ENCODE measurements at regions not wholly inside any gene's neighbourhood (a gene's known extent, or its start where the extent isn't known, plus 50 kb on each side); places are given as distances from the start of the nearest gene placed in this dataset.

DNA sequence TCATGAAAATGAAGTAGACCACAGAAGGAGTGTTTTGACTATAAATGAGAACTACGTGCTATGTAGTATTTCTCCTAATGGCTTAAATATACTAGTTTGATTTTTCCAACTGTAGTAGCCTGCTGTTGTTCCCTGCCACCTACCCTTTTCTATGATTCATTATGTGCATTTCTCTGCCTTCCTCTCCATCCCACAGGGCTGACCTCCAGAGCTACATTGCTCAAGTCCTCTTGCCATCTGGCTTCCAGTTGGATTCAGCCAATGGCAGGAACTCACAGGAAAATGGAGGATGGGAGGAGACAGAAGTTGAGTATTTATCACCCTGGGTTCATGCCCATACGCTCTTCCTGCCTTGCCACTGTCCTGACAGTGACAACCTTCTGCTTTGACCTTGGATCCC, 515.3 kb downstream of the SOX5 start:
- no peak overlapping the region for H3K4me3 ChIP-seq
- intact Hi-C loops (cut with DNase I) = no loop called here
- no peaks in the 10 kb centered on the region for H3K36me3 ChIP-seq
- no peak for TF ChIP-seq POLR2A (IDR thresholded peaks at IDR 0.05)
- TF ChIP-seq, protein P1, sequence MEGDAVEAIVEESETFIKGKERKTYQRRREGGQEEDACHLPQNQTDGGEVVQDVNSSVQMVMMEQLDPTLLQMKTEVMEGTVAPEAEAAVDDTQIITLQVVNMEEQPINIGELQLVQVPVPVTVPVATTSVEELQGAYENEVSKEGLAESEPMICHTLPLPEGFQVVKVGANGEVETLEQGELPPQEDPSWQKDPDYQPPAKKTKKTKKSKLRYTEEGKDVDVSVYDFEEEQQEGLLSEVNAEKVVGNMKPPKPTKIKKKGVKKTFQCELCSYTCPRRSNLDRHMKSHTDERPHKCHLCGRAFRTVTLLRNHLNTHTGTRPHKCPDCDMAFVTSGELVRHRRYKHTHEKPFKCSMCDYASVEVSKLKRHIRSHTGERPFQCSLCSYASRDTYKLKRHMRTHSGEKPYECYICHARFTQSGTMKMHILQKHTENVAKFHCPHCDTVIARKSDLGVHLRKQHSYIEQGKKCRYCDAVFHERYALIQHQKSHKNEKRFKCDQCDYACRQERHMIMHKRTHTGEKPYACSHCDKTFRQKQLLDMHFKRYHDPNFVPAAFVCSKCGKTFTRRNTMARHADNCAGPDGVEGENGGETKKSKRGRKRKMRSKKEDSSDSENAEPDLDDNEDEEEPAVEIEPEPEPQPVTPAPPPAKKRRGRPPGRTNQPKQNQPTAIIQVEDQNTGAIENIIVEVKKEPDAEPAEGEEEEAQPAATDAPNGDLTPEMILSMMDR (IDR thresholded peaks at IDR 0.05) = no peak
- H3K27ac ChIP-seq = no peak overlapping the region
- 70 to 81% methylated on average over 2 of the region's 2 CpGs for WGBS, 2 donors
- no peak for DNase-seq
- no peaks in the 10 kb centered on the region for H3K4me1 ChIP-seq
- H3K27me3 ChIP-seq = no peaks in the 10 kb centered on the region
- H3K9me3 ChIP-seq = no peaks in the 10 kb centered on the region

DNA sequence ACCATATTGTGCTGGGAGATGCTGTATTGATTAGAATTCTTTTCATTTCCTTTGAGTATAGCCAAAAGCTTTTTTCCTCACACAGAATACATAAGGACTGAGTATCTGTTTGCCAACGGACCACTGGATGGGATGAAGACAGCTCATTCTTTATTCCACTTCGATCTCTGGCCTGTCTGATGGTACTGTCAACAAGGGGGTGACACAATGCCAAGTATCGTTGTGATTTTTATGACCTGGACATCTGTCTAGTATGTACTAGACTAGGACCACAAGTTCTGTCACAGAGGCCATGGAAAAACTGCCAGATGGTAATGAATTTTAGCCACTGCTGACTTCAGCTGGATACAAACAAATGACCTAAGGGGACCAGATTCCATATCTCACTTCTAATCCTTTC, 502.7 kb downstream of the SOX5 start:
- intact Hi-C loops (cut with DNase I) = no loop called here
- no peak for TF ChIP-seq POLR2A (IDR thresholded peaks at IDR 0.05)
- Histone ChIP-seq H3K9me3 (no peaks in the 10 kb centered on the region), H3K27ac (no peak overlapping the region), H3K36me3 (no peaks in the 10 kb centered on the region), H3K4me1 (no peaks in the 10 kb centered on the region), H3K4me3 (no peak overlapping the region), H3K27me3 (no peaks in the 10 kb centered on the region)
- 45 to 54% methylated on average over 3 of the region's 3 CpGs for WGBS, 2 donors
- no peak for DNase-seq

DNA sequence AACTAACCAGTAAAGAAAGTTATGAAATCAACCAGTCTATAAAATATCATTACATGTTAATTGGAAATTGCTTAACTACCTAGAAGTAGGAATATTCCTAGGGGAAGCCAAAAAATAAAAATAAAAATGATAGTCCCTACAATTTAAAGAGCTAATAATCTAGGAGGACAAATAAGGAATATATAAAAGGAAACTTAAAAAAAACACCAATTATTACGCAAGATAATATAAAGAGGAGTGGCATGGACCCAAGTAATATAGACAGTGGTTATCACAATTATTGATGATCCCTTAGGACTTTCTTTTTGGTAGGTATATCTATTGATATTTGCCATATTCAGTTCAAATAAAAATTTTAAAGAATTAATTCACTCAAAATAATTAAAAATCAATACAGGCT, 498.7 kb downstream of the SOX5 start:
- no peak overlapping the region for H3K4me3 ChIP-seq
- H3K27me3 ChIP-seq = no peaks in the 10 kb centered on the region
- H3K27ac ChIP-seq = no peak overlapping the region
- intact Hi-C loops (cut with DNase I) = no loop called here
- H3K9me3 ChIP-seq = no peaks in the 10 kb centered on the region
- H3K36me3 ChIP-seq = no peaks in the 10 kb centered on the region
- TF ChIP-seq POLR2A (IDR thresholded peaks at IDR 0.05) = no peak
- TF ChIP-seq, protein P1 (IDR thresholded peaks at IDR 0.05) = no peak
- 86 to 89% methylated on average over 1 of the region's 1 CpG for WGBS, 2 donors
- DNase-seq = no peak
- H3K4me1 ChIP-seq = no peaks in the 10 kb centered on the region

DNA sequence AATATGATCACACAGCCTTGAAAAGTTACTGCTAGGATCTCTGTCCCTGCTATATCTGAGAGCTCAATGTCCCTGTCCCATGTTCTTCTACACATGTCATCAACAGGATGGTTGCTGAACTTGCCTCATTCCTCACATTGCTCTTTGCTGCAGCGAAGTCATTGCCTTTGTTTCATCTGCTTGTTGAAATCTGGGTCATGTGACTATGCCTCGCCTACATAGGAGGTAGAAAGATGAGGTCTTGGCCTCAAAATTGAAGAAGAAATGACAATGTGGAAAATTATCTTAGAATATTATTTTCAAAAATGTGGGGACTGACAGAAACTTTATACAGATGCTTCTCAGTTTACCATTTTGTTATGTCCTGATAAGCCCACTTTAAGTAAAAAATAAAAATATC, 494.2 kb downstream of the SOX5 start:
- no peaks in the 10 kb centered on the region for H3K27me3 ChIP-seq
- no peak overlapping the region for H3K27ac ChIP-seq
- no peak for DNase-seq
- intact Hi-C loops (cut with DNase I) = no loop called here
- WGBS, 2 donors = 54 to 76% methylated on average over 2 of the region's 2 CpGs
- no peak overlapping the region for H3K4me3 ChIP-seq
- H3K36me3 ChIP-seq = no peaks in the 10 kb centered on the region
- no peak for TF ChIP-seq POLR2A (IDR thresholded peaks at IDR 0.05)
- TF ChIP-seq, protein P1 (IDR thresholded peaks at IDR 0.05) = no peak
- H3K4me1 ChIP-seq = no peaks in the 10 kb centered on the region
- no peaks in the 10 kb centered on the region for H3K9me3 ChIP-seq

DNA sequence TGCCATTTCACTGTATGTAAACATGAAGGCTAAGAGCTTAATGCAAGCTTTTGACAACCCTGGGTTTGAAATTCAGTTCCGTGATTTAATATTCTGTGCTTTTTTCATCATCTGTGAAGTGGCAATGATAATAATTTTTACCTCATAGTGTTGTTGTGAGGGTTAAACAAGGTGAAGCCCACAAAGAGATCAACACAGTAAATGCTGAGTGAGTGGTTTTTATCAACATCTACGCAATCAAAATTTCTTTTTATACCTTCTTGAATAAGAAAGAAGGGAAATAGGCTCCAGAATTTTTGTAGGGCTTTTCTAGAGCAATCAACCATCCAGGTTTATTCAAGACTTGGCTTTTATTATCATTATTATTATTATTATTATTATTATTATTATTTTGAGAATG, 490.8 kb downstream of the SOX5 start:
- Histone ChIP-seq H3K27me3 (no peaks in the 10 kb centered on the region), H3K4me3 (no peak overlapping the region), H3K4me1 (no peaks in the 10 kb centered on the region), H3K9me3 (no peaks in the 10 kb centered on the region), H3K36me3 (no peaks in the 10 kb centered on the region), H3K27ac (no peak overlapping the region)
- TF ChIP-seq, protein P1 (IDR thresholded peaks at IDR 0.05) = no peak
- no peak for TF ChIP-seq POLR2A (IDR thresholded peaks at IDR 0.05)
- no peak for DNase-seq
- WGBS, 2 donors = 78 to 90% methylated on average over 2 of the region's 2 CpGs
- intact Hi-C loops (cut with DNase I) = no loop called here

DNA sequence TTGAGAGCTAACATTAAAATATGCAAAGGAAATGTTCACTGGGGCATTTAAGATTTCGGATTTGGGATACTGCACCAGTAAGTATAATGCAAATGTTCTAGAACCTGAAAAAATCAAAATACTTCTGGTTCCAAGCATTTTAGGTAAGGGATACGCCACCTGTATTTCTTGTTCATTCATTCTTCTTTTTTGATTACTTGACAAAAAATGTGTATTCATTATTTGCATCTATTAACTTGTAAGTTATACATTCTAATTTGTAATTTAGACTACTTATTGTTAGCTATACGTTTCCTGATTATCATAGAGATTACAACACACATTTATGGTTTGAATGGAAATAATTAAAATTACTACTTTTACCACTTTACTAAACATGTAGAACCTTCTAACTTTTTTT, 486.9 kb downstream of the SOX5 start:
- no peak for TF ChIP-seq POLR2A (IDR thresholded peaks at IDR 0.05)
- TF ChIP-seq, protein P1 (IDR thresholded peaks at IDR 0.05) = no peak
- 38 to 44% methylated on average over 3 of the region's 3 CpGs for WGBS, 2 donors
- no peaks in the 10 kb centered on the region for H3K4me1 ChIP-seq
- no peak overlapping the region for H3K27ac ChIP-seq
- DNase-seq = no peak
- intact Hi-C loops (cut with DNase I) = no loop called here
- H3K4me3 ChIP-seq = no peak overlapping the region
- no peaks in the 10 kb centered on the region for H3K36me3 ChIP-seq
- peaks cover 0 to 15% (median 0%) of the 10 kb centered on the region in 3 donors for H3K9me3 ChIP-seq
- H3K27me3 ChIP-seq = no peaks in the 10 kb centered on the region
